T-helper 1 cell (primary cell): ENCODE measurements at regions not wholly inside any gene's neighbourhood (a gene's known extent, or its start where the extent isn't known, plus 50 kb on each side); places are given as distances from the start of the nearest gene placed in this dataset.

ENCODE experiments used
- DNase-seq, 5 donors: peaks; one replicate each; pipeline ENCODE4 v3.0.0-alpha.2; 2012 to 2020

GRCh38 chr20:50258790-50259483, 68.3 kb downstream of the CEBPB start:
- DNase-seq: no peak

GRCh38 chr20:50259705-50260478, 69.3 kb downstream of the CEBPB start:
- no peak for DNase-seq

- no peak for DNase-seq
Observed at GRCh38 chr20:50260479-50261221, 70.0 kb downstream of the CEBPB start.

DNA sequence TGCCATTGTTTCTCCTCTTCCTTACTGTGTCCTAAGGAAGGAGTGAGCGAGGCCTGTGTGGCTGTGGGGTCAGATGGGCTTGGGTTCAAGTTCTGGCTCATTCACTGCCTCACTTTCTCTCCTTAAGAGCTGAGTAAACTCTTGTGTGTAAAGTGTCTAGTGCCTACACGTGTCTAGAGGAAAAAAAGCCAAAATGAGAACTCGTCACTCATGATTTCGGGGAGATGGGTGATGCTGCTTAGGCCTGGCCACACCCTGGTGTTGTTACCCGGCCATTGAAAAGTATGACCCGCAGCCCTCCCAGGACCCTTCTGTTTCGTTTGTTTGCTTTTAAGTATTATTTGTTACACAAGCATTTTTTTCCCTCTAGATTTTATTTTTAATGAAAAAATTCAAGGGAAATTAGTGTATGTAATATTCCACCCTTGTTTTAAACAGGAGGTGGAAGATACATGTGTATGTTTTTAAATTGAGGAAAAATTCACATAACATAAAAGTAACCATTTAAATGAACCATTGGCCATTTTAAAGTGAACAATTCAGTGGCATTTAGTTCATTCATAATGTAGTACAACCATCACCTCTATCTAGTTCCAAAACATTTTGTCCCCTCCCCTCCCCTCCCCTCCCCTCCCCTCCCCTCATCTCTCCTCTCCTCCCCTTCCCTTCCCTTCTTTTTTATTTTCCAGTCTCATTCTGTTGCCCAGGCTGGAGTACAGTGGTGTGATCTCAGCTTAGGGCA, 71.0 kb downstream of the CEBPB start:
- DNase-seq: no peak

DNA sequence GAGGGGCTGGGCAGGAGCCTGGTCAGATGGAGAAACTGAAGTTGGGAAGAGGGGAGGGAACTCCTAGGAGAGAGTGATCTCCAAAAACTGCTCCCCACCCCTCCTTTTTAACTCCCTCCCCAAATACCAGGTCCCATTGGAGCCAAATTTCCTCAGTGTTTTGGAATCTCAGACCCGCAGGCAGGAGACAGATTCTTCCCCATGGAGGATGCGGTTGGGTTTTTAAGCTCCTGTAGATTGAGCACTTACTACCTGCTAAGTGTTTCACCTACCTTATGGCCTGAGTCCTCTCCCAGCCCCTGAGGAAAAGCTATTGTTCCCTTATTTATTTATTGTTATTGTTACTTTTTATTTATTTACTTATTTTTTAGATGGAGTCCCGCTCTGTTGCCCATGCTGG, 73.2 kb downstream of the CEBPB start:
- DNase-seq: no peak

GRCh38 chr20:50264534-50265145, 74.0 kb downstream of the CEBPB start:
- no peak for DNase-seq

GRCh38 chr20:50265245-50265946, 74.8 kb downstream of the CEBPB start:
- no peak for DNase-seq

- DNase-seq: no peak
Observed at GRCh38 chr20:50266293-50267040, 75.8 kb downstream of the CEBPB start.

GRCh38 chr20:50267041-50267865, 76.6 kb downstream of the CEBPB start:
- no peak for DNase-seq

DNA sequence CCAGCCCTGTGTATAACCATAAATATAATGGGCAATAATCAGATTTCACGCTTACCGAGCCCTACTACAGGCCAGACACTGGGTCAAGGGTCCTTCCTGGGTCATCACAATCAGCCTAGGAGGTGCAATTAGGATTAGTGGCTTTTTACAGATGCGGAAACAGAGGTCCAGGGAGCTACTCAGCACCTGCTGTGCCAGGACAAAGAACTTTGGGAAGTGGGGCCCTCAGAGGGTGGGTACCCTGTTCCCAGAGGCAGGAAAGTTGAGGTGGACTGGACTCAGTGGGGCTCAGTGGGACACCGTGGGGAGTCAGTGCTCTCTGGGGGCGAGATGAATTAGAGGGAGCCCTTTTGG, 77.2 kb downstream of the CEBPB start:
- no peak for DNase-seq

DNA sequence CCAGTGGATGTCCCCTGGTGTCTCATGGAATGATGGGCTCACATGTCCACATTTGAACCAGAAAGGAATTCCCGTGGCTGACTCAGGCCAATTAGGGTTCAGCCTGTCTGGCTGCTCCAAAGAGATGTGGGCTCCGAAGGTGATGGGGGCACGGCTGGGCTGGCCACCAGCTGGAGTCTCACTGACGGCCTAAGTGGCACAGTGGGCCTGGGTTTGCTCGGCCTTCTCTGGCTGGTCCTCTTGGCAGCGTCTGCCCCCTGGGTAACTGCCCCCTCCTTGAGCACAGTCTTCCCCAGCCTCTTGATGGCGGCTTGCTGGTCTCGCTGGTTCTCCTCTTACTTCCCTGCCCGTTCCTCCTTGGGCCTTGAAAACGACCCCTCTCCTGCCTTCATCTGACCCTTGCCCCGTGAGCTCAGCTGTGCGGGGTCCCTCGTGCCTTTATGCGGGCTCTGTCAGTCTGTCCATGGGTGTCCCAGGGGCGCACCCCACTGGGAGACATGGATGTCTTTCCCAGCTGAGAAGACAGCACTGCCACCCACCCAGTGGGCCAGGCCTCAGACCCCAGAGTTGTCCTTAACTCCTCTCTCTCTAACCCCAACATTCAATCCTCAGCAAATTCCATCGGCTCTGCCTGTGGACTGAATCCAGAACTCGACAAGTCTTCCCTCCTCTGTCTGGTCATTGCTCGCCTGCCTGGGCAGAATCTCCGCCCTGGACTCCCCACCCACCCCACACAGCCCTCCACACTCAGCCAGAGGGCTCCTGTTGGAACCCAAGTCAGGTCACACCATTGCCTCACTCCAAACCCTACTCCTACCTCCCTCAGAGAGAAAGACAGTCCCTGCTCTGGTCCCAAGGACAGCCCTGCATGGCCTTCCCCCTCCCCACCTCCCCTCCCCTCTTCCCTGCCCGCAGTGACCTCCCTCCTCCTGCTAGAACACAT, 78.7 kb downstream of the CEBPB start:
- no peak for DNase-seq

GRCh38 chr20:50270034-50270395, 79.4 kb downstream of the CEBPB start:
- DNase-seq: no peak

DNA sequence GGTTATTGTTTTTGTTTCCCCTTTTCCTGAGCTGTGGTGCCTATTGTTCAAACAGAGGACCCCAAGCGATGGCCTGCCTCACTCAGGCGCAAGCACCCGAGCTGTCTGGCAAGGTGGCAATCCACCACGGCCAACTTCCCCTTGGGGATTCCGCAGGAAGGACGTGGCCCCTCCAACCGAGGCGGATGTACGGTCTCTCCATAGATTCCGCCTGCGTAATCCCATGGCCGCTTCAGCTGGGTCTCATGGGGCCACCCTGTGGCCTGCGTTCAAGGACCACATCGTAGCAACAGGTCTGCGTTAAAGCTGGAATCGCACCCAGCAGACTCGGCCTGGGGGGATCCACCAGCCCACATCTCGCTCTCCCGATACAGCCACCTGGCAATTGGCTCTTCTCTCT, 79.9 kb downstream of the CEBPB start:
- DNase-seq: no peak

DNA sequence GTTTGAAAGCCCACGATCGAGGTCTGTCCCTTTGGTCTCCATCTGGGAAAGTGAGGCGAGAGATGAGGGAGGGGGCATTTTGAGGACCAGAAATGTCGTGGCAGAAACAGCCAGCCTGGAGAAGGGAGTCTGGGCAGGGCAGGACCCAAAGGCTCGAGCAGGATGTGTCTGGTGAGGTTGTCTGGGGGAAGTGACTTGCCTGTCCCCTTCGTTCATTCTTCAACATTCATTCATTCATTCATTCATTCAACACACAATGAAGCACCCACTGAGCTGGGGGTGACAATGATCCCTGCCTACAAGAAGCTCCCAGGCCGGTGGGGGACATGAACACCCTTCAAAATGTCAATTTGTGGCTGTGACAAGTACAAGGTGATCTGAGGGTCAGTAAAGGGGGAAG, 80.5 kb downstream of the CEBPB start:
- DNase-seq: no peak

DNA sequence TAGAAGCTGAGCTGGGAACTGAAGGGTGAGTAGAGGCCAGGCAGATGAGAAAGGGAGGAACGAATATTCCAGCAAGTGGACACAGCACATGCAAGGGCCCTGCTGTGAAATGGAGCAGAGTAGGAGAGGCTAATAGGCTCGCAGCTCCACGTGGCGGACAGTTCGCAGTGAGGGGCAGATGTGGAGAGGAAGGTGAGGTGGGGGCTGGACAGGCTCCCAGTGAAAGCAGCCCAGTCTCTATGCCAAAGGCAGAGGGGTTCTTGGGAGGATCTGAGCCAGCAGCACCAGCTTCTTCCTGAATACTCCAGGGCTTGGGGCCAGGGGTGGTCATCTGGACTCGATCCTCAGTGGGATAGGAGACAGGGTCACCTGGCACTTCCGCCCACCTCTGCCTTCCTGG, 81.0 kb downstream of the CEBPB start:
- no peak for DNase-seq

- DNase-seq: no peak
Observed at GRCh38 chr20:50272030-50272723, 81.5 kb downstream of the CEBPB start.

DNA sequence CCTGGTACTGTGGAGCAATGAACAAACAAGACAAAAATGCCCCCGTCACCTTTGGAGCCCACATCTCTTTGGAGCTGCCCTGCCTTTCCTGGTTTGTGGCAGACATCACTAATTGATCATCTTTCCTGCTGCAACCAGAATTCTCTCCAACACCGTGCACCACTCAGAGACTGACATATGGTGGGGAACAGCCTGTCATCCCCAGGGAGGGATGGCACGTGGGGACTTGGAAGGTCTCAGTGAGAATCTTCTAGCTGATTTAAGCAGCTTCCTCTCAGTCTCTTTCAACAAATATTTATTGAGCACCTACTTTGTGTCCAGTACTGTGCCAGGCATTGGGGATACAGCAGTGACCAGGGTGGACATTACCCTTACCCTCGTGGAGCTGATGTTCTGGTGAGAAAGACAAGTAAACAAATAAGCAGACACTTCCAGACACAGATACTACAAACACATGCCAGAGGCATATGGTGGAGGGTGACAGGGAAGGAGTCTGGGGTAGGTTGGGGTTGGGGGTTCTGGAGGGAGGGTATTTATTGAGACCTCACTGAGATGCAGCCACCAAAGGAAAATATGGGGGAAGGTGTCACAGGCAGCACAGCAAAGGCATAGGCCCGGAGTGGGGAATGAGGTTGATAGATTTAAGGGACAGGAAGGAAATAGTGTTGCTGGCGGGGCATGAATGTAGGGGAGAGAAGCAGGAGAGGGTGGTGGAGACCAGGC, 82.3 kb downstream of the CEBPB start:
- no peak for DNase-seq
